Cardiac fibroblast (primary cell): ENCODE measurements at regions not wholly inside any gene's neighbourhood (a gene's known extent, or its start where the extent isn't known, plus 50 kb on each side); places are given as distances from the start of the nearest gene placed in this dataset.

Experiments
- DNase-seq, 2 donors: peaks; one replicate each; pipeline versions ENCODE4 v3.0.0 to v3.0.0-alpha.2; 2010; ENCODE audit warnings: low read depth in 2 of 2
- H3K4me3 ChIP-seq, 2 donors: replicated peaks in 1 of 2; 1 replicate in 1 of 2; 2 replicates in 1 of 2; pipeline ENCODE4 v1.5.1; 2011; ENCODE audit warnings: low read depth in 2 of 2, low read length in 2 of 2, mild to moderate bottlenecking in 2 of 2, moderate library complexity in 1 of 2
- CTCF ChIP-seq: IDR thresholded peaks from one replicate; pipeline ENCODE4 v1.5.1; 2011; ENCODE audit warnings: low read depth, mild to moderate bottlenecking, low read length, inconsistent platforms

GRCh38 chr11:95674657-95675358 lies 114.8 kb downstream of the FAM76B start:
- H3K4me3 ChIP-seq, result no peak overlapping the region
- TF ChIP-seq CTCF, result no peak
- DNase-seq, result no peak

- DNase-seq, result peak in 1 of 2 donors; percentile 64
- TF ChIP-seq CTCF, result no peak
- H3K4me3 ChIP-seq, result no peak overlapping the region
Measured at GRCh38 chr11:95671768-95672167, 117.8 kb downstream of the FAM76B start.

- TF ChIP-seq CTCF, result no peak
- DNase-seq, result peak; percentile 9 to 16
- no peak overlapping the region for H3K4me3 ChIP-seq
Measured at GRCh38 chr11:95668131-95668530, 121.5 kb downstream of the FAM76B start.

DNA sequence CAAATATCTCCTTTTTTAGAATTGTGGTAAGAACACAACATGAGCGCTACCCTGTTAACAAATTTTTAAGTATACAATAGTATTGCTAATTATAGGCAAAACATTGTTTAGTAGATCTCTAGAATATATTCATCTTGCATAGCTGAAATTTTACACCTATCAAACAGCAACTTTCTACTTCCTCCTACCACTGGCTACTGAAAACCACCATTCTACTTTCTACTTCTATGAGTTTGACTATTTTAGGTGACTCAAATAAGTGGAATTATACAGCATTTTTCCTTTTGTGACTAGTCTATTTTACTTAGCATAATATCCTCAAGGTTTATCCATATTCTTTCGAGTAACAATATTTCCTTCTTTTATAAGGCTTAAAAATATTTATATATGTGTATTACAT lies 128.4 kb downstream of the FAM76B start:
- H3K4me3 ChIP-seq, result no peak overlapping the region
- TF ChIP-seq CTCF, result no peak
- DNase-seq, result no peak

- H3K4me3 ChIP-seq, result no peak overlapping the region
- DNase-seq, result no peak
- no peak for TF ChIP-seq CTCF
Measured at GRCh38 chr11:95660038-95660437, 129.5 kb downstream of the FAM76B start.

GRCh38 chr11:95659088-95659487 lies 130.5 kb downstream of the FAM76B start:
- no peak overlapping the region for H3K4me3 ChIP-seq
- peak in 1 of 2 donors; percentile 33 for DNase-seq
- no peak for TF ChIP-seq CTCF

DNA sequence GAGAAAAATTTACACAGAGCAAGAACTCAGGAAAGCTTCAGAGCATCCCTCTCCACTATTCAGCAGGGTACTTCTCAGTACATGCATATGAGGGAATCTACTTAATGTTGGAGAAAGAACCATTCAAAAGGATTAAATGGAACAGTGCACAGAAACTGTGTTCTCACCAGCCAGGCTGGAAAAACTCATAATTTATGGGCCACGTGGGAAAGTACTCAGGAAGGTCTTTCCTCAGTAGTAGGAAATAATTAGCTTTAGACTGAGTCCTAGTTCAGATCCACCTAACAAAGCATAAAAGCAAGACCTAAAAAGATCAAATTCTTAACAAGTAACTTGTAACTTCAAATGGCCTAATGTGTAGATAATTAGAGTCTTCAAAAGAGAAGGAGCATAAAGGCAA lies 134.0 kb downstream of the FAM76B start:
- TF ChIP-seq CTCF, result no peak
- no peak for DNase-seq
- no peak overlapping the region for H3K4me3 ChIP-seq
